ENCODE measurements at regions not wholly inside any gene's neighbourhood (a gene's known extent, or its start where the extent isn't known, plus 50 kb on each side); places are given as distances from the start of the nearest gene placed in this dataset.
"Not testable (repeated sequence)": the region's sequence is repeated elsewhere in the genome, so short reads cannot be mapped to it uniquely, and the experiment has no call there.

DNA sequence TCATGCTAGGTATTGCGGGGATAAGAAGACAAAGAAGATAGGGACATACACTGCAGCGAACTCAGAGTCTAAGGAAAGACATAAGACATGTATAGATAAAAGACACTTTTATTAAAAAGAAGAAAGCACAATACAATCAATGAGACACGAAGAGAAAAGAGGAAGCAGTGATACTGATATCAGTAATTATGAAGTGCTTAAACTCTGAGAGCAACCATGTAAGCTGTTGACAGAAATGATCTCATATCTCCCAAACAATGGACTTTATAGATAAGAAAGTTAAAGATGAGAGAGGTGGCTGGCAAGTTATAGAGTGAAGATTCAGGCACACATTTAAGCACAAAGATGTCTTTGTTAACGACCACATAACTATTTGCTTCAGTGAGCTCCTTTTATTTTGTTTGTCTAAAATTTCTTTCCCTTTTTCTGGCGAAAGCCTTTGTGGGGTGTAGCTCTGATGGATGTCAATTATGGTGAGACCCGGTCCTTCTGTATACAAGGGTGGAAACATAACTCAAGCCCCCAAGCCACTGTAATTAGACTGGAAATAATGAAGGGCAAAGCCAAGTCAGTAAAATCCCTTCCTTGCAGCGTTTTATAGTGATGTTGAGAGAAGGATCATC lies 818.0 kb upstream of the SLC10A2 start:
- no peak for DNase-seq

DNA sequence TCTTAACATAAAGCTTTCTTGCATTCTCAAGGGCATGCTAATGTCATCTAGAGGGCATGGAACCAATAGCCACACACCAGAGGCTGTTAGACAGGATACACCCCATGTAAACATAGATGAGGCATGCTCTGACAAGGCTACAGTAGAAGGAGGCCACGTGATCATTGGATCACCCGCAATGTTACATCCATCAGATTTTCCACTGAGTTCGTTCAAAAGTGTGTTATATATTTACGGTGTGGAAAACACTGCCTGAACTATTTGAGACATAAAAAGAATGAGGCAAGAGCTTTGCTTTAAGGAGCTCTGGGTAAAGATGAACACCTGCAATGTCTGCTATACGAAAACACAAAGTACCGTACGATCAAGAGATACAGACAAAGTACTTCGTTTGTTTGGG lies 817.5 kb upstream of the SLC10A2 start:
- DNase-seq = no peak

DNA sequence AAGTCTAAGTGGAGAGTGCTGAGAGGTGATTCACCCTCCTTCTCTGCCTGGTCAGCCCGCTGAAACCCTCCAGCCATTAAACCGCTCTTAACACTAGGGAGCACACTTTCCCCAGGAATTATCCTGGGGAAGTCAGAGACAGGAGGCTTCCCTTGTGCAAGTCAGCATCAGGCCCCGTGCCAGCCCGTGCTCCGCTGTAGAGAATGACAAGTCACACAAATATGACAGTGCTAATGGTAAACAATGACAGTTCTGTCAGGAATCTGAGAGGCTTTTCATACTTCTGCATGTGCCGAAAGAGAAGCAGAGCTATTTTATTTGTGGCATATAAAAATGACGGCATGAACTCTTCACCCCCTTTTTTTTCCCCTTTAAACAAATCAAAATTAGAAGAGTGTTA lies 816.9 kb upstream of the SLC10A2 start:
- no peak for DNase-seq

DNA sequence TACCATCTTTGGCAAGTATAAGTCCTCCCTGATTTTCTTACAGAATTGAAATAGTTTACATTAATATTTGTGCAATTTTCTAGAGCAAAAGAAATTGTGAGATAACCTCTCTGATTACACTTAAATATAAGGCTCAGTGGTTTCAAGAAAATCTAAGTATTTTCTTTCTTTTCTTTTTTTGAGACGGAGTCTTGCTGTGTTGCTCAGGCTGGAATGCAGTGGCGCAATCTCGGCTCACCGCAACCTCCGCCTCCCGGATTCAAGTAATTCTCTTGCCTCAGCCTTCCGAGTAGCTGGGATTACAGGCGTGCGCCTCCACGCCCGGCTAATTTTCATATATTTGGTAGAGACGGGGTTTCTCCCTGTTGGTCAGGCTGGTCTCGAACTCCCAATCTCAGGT lies 813.9 kb upstream of the SLC10A2 start:
- not testable (repeated sequence) for DNase-seq

DNA sequence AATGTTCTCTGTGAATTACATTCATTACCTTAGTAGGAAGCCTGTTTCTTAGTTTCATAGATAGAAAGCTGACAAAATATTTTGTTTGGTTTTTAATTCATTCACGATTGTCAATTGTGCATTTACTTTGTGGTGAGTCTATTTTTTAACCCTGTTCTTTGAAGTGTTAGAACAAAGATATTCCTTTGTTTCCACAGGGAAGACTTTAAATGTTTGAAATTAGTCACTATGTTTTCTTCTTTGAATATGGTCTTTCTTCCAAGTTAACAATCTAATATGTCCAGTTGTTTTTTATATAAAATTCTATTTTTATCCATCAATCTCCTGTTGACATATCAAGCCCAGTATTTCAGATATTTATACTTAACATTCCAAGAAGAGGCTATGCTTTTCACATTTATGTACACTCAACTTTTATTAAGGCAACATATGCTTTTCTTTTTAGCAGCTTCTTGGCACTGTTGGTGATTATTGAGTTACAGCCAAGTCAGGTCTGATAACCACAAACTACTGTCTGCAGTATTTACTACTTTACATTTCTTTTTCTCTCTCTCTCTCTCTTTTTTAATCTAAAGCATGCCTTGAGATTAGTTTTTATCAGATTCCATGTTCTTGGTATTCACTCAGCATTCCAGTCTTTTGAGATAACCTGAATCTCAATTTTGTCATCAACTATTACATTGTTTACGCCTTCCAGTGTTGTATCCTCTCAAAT lies 812.8 kb upstream of the SLC10A2 start:
- no peak for DNase-seq

DNA sequence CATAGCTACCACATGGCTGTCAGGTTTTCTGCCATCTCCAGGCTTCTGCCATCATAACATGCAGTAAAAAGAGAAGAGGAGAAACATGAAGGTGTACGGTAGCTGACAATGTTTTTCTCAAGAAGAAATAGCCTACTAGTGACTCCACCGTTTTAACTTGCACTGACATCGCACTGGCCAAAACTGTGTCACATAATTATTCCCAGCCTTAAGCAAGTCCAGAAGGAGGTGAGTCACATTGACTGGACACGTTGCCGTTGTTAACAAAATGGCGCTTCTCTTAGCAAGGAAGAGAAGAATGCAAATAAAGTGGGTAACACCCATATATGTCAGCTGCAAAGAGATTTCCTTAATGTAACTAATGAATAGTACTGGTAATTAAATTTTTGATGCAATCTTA lies 810.4 kb upstream of the SLC10A2 start:
- DNase-seq = no peak

DNA sequence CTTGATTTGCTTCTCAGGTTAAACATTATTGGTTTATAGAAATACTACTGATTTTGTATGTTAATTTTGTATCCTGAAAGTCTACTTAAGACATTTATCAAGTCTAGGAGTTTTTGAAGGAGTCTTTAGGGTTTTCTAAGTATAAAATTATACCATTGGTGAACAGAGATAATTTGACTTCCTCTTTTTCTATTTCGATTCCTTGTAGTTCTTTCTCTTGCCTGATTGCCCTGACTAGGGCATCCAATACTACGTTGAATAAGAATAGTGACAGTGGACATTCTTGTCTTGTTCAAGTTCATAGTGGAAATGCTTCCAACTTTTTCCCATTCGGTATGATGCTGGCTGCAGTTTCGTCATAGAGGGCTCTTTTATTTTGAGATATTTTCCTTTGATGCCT lies 807.5 kb upstream of the SLC10A2 start:
- no peak for DNase-seq

DNA sequence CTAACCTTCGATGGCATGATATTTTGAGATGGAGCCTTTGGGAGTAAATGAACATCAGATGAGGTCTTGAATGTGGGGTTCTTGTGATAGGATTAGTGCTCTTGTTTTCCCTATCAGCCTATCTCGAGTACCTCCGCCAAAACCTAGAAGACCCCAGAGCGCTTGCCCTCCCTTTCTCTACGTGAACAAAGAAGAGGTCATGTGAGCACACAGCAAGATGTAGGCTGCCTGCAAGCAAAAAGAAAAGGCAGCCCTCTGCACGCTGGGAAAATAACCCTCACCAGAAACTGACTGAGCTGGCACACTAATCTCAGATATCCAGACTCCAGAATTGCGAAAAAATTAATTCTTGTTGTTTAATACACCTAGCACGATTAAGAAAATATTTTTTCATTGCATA lies 799.8 kb upstream of the SLC10A2 start:
- no peak for DNase-seq

DNA sequence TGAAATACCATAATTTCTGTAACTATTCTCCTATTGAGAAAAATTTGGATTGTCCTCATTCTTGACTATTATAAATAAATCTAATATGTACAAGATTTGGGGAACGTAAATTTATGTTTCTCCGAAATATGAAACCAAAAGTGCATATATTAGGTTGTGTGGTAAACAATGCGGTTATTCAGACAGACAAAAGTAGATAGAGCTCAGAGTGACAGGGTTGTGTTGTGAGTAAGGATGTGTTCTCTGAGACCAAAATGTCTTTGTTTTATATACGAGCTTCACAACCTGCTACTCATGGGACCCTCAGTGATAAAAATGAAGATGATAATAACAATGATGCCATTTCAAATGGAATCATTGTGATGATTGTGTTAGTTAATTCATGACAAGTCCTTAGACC lies 796.3 kb upstream of the SLC10A2 start:
- DNase-seq = no peak

DNA sequence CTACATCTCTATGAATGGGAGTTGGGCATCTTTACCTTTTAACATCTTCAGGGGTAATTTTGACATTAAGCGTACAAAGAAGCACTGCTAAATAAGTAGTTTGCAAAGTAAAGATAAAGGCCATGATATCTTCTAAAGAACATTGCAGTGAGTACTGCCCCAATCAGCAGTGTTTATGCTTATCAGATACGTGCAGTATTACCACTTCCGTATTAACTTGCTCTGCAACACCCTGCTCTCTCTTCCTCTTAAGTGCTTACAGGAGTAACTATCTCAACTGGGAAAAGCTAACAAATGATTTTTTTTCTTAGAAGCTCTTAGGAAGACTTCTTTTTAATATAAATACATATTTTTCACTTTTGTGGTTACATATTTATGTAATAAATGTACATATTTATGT lies 793.7 kb upstream of the SLC10A2 start:
- DNase-seq = no peak

DNA sequence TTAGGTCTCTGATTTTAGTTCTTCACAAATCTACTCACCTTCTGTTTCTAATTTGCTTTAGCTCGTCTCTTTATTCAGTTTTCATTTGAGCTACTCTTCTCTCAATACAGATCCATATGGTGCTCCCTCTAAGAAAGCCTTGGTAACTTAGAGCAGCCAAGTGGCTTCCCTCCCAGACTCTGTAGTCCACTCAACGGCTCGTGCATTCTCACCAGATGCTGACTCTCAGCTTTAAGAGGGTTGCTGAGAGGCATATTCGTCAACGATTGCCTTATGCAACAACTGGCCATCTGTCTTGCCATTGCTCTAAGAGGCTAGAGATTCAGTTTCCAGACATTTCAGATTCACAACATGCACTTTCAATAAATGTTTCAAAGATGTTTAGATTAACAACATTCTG lies 785.8 kb upstream of the SLC10A2 start:
- no peak for DNase-seq

DNA sequence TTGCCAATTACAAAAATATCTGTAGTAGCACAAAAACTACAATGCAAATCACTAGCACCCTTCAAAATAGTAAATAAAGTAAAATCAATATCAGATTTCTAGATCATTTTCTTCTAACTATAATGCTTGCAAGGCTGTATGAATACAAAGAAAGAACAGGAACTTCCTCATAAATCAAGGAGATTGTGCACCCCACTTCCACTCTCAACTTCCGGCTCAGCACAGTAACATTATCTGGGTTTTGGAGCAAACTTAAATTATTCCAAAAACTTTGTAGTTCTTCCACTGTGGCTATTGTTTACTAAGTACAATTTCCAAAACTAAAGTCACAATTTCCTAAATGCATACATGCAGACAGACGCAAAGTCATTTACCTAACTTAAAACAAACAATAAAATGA lies 778.3 kb upstream of the SLC10A2 start:
- no peak for DNase-seq

DNA sequence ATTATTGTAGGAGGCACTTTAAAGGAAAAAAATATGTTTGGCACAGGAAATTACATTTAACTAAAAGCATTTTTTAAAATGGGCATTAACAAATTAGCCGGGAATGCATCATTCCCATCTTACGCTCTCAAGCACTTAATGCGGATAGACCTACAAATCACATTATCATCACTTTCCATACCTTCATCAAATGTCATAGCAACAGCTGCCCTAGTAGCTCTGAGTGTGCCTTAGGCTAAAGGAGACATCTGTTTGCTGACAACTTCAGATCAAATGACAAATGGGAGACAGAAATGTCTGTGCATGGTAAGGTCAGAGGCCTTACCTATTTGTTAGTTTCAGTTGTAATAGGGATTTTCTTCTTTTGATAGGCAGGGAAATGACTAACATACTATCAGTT lies 773.2 kb upstream of the SLC10A2 start:
- DNase-seq = no peak

DNA sequence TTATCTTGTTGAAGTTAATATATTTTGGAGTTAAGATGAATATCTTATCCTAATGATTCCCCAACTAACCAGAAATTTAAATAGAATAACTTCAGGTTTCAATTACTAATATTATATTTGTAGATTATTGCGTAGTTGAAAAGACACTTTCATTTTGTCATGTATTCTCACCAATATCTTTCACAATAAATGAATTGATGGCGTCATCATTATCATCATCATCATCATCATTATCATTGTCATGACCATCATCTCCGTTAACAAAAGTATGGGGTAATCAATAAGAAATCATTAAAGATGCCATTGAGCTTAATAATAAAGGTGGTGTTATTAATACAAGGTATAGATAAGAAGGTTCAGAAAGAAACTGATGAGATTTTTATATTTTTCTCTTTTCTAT lies 768.8 kb upstream of the SLC10A2 start:
- no peak for DNase-seq

DNA sequence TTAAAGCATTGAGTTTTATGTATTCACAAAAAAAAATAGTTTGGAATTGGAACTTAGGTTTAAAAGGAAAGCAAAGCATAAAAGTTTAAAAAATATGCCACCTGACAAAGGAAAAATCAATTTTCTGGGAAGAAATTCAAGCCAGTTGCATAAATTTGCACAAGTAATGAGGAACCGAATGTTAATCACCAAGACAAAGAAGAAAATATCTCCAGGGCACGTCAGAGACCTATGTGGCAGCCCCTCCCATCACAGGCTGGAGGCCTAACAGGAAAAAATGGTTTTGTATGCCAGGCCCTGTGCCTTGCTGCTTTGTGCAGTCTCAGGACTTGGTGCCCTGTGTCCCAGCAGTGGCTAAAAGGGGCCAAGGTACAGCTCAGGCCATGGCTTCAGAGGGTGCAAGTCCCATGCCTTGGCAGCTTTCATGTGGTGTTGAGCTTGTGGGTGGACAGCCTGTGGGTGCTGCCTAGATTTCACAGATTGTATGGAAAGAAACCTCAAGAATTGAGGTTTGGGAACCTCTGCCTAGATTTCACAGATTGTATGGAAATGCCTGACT lies 767.2 kb upstream of the SLC10A2 start:
- DNase-seq = no peak

DNA sequence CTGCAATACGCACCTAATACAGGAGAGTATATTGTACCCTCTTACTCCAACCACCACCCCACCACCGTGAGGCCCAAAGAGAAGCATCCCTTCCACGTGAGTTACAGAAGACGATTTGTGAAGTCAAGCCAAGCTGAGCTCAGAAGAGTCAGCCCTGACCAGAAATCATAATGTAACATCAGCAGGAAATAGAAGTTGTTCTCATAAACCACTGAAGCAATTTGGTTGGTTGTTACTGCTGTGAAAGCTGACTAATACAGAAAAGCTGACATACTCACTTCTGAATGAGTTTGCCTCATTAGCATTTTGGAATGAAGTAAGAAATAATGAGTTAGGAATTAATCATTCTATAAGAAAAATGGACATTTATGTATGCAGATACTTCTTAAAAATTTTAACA lies 749.4 kb upstream of the SLC10A2 start:
- DNase-seq = no peak

DNA sequence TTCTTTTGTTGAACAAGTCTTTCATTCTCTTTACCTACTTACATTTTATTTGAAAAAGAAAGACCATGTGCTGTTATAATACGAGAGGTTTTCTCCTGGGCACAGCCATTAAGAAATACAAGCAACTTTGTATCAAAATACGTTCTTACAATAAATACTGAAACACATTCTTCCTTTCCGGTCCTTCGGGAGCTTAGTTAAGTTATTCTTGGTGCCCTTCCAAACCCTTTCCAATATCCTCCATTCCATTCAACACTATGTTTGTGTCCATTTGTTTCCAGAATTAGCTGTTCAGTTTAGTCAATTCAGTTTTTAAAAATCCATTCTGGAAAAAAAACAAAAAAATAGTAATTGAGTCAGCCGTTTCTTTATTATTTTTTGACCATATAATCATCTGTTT lies 746.8 kb upstream of the SLC10A2 start:
- no peak for DNase-seq

DNA sequence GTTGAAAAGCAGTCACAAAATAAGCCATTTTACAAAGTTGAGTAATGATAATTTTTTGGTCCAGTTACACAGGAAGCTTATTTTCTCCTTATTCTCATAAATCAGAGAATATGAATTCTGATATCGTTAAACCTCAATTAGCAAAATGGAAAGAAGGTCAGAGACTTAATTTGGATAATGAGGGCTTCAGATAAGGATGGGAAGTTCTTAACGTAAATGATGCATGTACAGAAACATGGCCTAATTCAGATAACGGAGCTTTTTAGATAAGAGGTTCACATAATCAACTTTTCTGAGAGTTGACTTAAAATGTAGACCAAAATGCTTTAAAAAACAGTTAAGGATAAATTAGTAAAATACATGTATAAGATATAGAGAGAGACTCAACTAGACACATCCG lies 746.3 kb upstream of the SLC10A2 start:
- no peak for DNase-seq

DNA sequence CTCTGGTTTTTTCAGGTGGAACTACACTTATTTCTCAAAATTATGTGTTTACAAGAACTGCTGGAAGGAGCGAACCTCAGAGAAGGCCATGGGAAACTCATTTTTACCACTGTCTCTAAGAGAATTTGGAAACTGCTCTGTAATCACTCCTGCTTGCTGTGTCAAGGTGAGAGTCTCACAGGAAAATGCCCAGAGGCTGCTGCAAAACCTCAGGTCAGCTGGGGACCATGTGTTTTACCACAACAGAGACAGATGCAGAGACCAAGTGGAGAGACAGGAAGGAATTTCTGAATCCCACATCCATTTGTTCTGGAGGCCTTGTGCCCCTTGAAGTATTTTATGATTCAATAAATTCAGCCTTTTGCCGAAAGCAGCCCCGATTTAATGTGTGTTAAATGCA lies 743.8 kb upstream of the SLC10A2 start:
- DNase-seq = no peak

DNA sequence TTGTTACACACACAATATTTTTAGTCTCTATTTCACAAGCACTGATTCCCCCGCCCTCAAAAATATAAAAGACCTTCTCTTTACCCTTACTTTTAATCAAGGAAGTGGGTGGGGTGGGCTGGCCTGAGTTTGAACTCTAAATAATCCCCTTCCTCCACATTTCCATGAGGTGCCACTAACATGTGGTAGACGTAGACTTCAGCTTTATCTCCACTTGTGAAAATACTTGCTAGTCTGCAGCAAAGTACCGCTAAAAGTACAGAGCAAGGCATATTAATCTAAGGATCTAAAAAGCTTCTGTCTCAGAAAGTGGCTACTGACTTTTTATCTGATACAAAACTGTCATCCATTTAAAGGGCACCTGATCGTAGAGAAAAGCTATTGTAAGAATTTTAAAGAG lies 739.6 kb upstream of the SLC10A2 start:
- DNase-seq = no peak

DNA sequence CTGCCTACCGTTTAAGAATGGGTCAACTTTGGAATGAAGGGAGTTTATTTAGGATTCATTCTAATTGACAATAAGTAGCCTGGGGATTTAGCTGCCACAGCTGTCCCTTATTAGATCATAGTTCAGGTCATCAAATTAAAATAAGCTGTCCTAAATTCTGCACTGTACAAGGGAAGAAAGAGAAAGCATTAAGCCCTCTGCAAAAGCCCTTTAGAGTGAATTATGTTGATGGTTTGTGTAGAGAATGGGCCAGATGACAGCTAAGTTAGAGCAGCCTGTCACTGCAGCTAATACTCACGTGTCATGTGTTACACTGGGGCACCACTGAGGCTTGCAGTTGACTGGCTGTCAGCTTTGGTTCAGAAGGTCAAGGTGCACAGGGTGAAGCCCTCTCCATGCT lies 737.1 kb upstream of the SLC10A2 start:
- no peak for DNase-seq

DNA sequence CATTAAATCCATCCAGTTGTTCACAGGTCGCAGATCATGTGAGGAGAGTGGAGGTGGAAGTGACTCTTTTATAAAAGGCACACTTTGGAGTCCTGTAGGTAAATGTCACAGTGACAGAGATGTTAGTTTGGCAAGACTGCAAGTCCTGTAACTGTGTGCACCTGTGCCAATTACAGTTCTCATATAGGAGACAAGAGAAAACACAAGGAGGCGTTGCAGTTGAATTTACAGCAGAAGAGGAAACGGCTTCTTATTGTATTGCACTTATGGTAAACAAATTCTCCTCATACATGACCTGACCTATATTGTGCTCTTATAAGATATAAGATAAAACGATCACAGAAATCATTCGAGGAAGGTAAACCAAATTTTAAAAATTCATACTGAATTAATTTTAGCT lies 732.8 kb upstream of the SLC10A2 start:
- no peak for DNase-seq

DNA sequence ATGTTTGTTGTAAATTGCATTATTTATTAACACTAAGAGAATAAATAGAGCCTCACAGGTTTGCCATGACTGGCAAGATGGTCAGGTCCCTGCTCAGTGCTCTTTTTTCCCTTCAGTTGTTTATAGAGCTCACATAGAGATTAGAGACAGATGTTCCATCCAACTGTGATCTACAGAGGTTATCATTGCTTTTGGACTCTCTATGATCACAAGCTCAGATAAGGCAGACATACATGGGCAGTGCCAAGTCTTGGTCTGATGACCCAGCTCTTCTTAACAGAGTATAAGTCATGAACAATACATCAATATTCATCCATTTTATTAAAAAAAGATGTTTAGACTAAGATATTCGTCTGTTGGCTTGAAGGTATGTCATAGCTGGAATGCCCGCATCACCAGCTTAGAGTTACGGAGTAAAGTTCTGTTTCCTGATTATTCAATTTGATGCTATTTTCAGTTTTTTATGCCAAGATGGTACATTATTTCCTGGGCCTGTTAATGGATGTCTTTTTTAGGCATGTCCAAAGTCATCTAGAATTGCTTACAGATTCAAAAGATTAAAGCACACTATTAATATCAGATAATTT lies 729.8 kb upstream of the SLC10A2 start:
- DNase-seq = no peak

DNA sequence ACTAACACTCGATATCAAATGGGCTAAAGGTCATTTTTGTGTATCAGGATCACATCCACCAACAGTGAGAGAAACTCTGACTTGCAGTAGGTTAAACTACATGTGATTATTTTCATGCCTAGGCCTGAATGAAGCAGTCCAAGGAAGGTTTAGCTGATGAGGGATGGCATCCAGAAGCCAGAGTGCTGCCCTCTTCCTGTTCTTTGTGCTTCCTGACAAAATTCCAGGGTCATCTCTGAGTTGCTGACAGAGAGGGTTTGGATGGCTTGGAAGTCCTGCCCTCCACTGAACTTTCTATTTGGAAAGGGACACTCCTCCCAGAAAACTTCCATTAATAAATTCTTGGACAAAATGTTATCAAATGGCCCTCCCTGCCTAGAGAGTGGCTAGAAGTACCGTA lies 728.3 kb upstream of the SLC10A2 start:
- no peak for DNase-seq
